ENCODE measurements at regions not wholly inside any gene's neighbourhood (a gene's known extent, or its start where the extent isn't known, plus 50 kb on each side); places are given as distances from the start of the nearest gene placed in this dataset.
A peak's percentile ranks its signal among the peaks of the same experiment; 100 is the strongest.

DNA sequence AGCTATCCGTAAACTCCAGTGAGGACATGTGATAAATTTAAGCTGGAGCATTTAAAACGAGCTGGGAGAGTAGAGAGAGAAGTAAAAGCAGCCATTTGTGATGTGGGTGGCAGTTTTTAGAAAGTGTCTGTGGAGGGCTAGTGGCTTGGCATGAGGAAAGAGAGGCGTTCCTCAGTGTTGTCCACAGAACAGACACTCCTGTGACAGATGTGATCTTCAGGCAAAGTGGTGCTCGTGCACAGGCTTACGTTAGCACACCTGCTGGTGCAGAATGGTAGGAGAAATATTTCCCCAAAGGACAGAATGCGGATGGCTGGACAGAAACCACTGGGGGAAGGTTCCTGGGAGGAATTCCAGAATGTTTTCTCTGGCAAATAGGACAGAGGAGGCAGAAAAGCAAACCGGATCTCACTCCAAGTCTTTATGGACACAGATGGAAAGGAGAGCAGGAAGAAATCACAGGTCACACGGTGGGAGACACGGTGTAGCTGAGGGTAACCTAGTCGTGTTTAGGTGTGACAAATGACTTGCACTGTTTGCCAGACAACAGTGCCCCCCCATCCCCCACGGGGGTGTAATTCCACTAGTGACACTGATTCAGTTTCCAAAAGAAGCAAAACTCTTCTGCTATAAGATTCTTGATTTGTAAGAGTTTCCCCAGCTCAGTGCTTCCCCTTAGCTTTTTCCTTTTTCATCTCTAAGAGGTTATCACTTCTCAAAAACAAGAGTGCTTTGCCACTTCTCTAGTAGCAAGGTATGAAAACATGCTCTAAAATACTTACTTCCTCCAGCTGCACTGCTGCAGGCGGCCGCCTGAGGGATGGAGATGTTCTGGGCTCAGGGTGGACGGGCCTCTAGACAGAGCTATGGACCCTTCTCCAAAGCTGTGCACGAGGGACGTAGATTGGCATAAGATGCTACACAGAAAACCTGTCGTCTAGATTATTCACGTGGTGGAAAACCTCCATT lies 293.2 kb downstream of the QKI start:
- TF ChIP-seq, protein P1, sequence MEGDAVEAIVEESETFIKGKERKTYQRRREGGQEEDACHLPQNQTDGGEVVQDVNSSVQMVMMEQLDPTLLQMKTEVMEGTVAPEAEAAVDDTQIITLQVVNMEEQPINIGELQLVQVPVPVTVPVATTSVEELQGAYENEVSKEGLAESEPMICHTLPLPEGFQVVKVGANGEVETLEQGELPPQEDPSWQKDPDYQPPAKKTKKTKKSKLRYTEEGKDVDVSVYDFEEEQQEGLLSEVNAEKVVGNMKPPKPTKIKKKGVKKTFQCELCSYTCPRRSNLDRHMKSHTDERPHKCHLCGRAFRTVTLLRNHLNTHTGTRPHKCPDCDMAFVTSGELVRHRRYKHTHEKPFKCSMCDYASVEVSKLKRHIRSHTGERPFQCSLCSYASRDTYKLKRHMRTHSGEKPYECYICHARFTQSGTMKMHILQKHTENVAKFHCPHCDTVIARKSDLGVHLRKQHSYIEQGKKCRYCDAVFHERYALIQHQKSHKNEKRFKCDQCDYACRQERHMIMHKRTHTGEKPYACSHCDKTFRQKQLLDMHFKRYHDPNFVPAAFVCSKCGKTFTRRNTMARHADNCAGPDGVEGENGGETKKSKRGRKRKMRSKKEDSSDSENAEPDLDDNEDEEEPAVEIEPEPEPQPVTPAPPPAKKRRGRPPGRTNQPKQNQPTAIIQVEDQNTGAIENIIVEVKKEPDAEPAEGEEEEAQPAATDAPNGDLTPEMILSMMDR (IDR thresholded peaks at IDR 0.05; ENCODE audit: partially characterized antibody, unreplicated experiment), result no peak
- Mint-ChIP-seq H3K36me3 (ENCODE audit: unreplicated experiment) (no peaks in the 10 kb centered on the region), H3K9me3 (ENCODE audit: unreplicated experiment) (peaks cover 2% of the 10 kb centered on the region), H3K4me1 (ENCODE audit: low read depth, unreplicated experiment) (peaks cover 18% of the 10 kb centered on the region), H3K4me3 (ENCODE audit: unreplicated experiment) (no peak overlapping the region), H3K27me3 (ENCODE audit: unreplicated experiment) (peaks cover 1% of the 10 kb centered on the region), H3K27ac (ENCODE audit: unreplicated experiment) (peak overlapping the region; percentile 4)
- no peak for DNase-seq

DNA sequence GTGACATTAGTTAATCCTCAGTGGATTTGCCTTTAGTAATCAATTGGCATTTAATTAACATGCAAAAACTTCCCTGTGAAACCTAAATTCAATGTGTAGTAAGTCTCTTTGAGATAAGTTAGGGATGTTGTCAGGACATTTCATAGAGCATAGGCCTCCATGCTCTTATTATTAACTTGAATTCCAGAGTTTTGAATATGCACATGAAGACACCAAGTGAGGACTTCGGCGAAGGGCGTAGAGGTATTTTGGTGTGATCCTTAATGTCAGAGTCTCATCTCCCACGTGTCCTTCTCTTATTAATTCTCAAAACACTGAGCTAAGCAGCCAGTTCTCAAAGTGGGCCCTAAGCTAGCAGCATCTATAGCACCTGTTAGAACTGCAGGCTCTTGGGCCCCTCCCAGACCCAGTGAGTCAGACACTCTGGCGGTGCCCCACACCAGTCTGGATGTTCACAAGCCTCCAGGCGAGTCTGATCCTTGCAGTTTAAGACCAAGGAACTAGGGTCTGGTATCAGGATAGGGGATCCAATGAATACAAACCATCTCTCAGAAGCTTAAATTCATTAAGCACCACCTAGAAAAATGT lies 292.1 kb downstream of the QKI start:
- no peak overlapping the region for H3K4me3 Mint-ChIP-seq (ENCODE audit: unreplicated experiment)

DNA sequence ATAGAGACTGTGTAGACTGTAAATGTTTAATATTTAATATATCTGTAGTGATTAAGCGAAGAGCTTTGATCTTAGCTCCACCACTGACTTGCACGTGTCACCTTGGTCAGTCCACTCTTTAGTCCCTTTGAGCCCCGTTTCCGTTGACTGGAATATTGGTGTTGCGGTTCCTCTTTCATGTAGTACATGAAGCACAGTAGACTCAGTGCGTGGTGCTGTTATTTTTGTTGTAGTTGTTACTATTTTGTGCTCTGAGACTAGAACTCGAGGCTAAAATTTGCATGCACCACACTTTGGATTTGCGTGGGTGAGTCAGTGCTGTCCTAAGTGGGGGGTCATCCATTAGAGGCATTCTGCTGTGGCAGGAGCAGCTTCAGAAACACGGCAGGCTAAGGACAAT lies 291.4 kb downstream of the QKI start:
- H3K4me1 Mint-ChIP-seq (ENCODE audit: low read depth, unreplicated experiment), result peaks cover 19% of the 10 kb centered on the region
- no peaks in the 10 kb centered on the region for H3K36me3 Mint-ChIP-seq (ENCODE audit: unreplicated experiment)
- no peaks in the 10 kb centered on the region for H3K27me3 Mint-ChIP-seq (ENCODE audit: unreplicated experiment)
- no peak for DNase-seq
- TF ChIP-seq, protein P1 (IDR thresholded peaks at IDR 0.05; ENCODE audit: partially characterized antibody, unreplicated experiment), result no peak
- no peak overlapping the region for H3K4me3 Mint-ChIP-seq (ENCODE audit: unreplicated experiment)
- no peak overlapping the region for H3K27ac Mint-ChIP-seq (ENCODE audit: unreplicated experiment)
- H3K9me3 Mint-ChIP-seq (ENCODE audit: unreplicated experiment), result peaks cover 2% of the 10 kb centered on the region

More for the DNA sequence above, 292.1 kb downstream of the QKI start:
- Mint-ChIP-seq H3K27ac (ENCODE audit: unreplicated experiment) (no peak overlapping the region), H3K9me3 (ENCODE audit: unreplicated experiment) (peaks cover 2% of the 10 kb centered on the region), H3K27me3 (ENCODE audit: unreplicated experiment) (no peaks in the 10 kb centered on the region), H3K4me1 (ENCODE audit: low read depth, unreplicated experiment) (peaks cover 18% of the 10 kb centered on the region), H3K36me3 (ENCODE audit: unreplicated experiment) (no peaks in the 10 kb centered on the region)
- TF ChIP-seq, protein P1 (IDR thresholded peaks at IDR 0.05; ENCODE audit: partially characterized antibody, unreplicated experiment), result no peak
- DNase-seq, result no peak

DNA sequence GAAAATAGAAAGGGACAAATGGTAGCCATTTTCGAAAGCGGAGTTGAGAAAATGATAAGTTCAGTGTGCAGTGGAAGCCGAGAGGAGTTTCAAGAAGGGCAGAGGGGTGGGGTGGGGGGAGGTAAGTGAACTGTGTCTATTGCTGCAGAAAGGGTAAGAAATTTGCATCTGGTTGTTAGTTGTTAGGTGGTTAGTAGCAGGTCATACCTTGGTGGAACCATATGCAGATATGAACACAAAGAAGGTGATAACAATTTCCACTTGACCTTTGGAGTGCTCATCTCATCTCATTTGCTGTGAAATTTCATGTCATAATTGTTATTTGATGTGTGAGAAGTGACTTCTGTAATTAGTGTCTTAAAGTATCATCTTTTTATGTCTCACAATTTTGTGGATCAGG lies 288.2 kb downstream of the QKI start:
- no peak overlapping the region for H3K4me3 Mint-ChIP-seq (ENCODE audit: unreplicated experiment)
- H3K9me3 Mint-ChIP-seq (ENCODE audit: unreplicated experiment), result peaks cover 3% of the 10 kb centered on the region
- H3K27ac Mint-ChIP-seq (ENCODE audit: unreplicated experiment), result no peak overlapping the region
- H3K4me1 Mint-ChIP-seq (ENCODE audit: low read depth, unreplicated experiment), result peaks cover 16% of the 10 kb centered on the region
- TF ChIP-seq, protein P1 (IDR thresholded peaks at IDR 0.05; ENCODE audit: partially characterized antibody, unreplicated experiment), result no peak
- H3K36me3 Mint-ChIP-seq (ENCODE audit: unreplicated experiment), result peaks cover 10% of the 10 kb centered on the region
- no peak for DNase-seq
- H3K27me3 Mint-ChIP-seq (ENCODE audit: unreplicated experiment), result peaks cover 1% of the 10 kb centered on the region

DNA sequence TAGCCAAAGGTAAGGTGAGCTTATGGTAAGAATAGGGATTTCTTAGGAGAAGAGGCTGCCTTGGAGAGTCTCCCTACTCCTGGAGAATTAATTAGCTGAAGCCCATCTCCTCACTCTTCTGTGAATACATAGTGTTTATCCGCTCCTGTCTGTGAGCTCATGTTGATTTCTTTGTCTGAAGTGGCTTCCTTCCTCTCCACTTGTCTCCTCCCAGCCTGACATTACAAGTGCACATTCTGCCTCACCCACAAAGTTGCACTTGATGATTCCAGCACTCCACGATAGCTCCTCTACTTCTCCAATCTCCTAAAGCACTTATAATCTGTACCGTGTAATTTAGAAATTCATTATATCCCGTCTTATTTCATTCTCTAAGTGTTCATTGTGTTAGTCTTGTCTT lies 287.2 kb downstream of the QKI start:
- Mint-ChIP-seq H3K9me3 (ENCODE audit: unreplicated experiment) (peaks cover 5% of the 10 kb centered on the region), H3K4me1 (ENCODE audit: low read depth, unreplicated experiment) (peaks cover 9% of the 10 kb centered on the region), H3K4me3 (ENCODE audit: unreplicated experiment) (no peak overlapping the region), H3K36me3 (ENCODE audit: unreplicated experiment) (peaks cover 10% of the 10 kb centered on the region), H3K27ac (ENCODE audit: unreplicated experiment) (no peak overlapping the region), H3K27me3 (ENCODE audit: unreplicated experiment) (peaks cover 2% of the 10 kb centered on the region)
- DNase-seq, result no peak
- TF ChIP-seq, protein P1 (IDR thresholded peaks at IDR 0.05; ENCODE audit: partially characterized antibody, unreplicated experiment), result no peak
